PC-3 (cell line): ENCODE measurements at regions not wholly inside any gene's neighbourhood (a gene's known extent, or its start where the extent isn't known, plus 50 kb on each side); places are given as distances from the start of the nearest gene placed in this dataset.

Source experiments
- EZH2 ChIP-seq: fragments of 300-600 bp; sonication (generic); IDR thresholded peaks from one replicate; pipeline ENCODE4 v1.6.1; 2017; ENCODE audit warnings: antibody characterized with exemption, mild to moderate bottlenecking, low read length; ENCODE audit not compliant: unreplicated experiment
- EZH2phosphoT487 ChIP-seq: fragments of 300-600 bp; sonication (generic); IDR thresholded peaks from 2 replicates; pipeline ENCODE4 v1.6.1; 2018; ENCODE audit warnings: mild to moderate bottlenecking, antibody characterized with exemption, low read length, borderline replicate concordance
- TF ChIP-seq, protein P1 (sequence below): fragments of 300-600 bp; sonication (generic); conservative IDR thresholded peaks from 2 replicates; pipeline ENCODE4 v1.5.1; 2017; ENCODE audit warnings: antibody characterized with exemption, low read depth, mild to moderate bottlenecking, low read length

DNA sequence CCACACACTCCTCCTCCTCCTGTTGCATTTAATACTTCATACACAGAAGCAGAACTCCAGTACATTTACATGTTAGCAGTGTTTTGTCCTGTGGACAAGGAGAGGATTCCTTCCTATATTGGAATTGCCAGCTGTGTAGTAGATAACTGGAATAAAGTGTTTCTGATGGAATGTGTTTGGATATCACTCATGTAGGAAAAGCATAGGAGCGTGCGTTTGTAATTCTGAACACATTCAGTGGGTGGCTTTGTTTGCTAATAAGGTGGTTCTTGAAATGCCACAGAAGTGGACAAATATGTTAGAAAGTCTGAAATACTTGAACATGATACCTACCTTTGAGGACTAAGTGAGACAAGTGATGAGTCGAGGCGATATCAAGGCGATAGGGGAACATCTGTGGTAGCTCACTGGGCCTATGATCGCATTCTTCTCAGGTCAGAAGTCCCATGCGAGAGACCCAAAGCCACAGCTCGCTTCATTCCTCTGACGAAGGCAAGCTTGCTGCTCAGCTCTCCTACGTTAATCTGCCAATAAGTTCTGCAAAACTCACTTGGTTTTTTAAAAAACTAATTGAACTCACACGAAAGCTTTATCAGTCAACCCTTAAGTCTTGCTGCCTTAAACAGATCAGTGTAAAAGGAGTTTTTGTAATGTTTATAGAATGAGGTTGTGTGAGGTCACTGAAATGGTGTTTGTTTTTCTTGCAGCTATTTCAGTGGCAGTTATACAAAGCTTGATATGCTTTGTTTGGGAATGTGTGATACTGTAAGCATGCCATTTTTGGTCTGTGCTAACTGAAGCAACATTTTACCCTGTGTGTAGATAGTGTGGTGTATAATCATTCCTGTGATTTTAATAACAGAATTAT is 159.9 kb downstream of the SOX4 start:
- TF ChIP-seq, protein P1, sequence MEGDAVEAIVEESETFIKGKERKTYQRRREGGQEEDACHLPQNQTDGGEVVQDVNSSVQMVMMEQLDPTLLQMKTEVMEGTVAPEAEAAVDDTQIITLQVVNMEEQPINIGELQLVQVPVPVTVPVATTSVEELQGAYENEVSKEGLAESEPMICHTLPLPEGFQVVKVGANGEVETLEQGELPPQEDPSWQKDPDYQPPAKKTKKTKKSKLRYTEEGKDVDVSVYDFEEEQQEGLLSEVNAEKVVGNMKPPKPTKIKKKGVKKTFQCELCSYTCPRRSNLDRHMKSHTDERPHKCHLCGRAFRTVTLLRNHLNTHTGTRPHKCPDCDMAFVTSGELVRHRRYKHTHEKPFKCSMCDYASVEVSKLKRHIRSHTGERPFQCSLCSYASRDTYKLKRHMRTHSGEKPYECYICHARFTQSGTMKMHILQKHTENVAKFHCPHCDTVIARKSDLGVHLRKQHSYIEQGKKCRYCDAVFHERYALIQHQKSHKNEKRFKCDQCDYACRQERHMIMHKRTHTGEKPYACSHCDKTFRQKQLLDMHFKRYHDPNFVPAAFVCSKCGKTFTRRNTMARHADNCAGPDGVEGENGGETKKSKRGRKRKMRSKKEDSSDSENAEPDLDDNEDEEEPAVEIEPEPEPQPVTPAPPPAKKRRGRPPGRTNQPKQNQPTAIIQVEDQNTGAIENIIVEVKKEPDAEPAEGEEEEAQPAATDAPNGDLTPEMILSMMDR = no peak
- TF ChIP-seq EZH2 (no peak), EZH2phosphoT487 (no peak)
